ENCODE measurements at regions not wholly inside any gene's neighbourhood (a gene's known extent, or its start where the extent isn't known, plus 50 kb on each side); places are given as distances from the start of the nearest gene placed in this dataset.
"Not testable (repeated sequence)": the region's sequence is repeated elsewhere in the genome, so short reads cannot be mapped to it uniquely, and the experiment has no call there.

DNA sequence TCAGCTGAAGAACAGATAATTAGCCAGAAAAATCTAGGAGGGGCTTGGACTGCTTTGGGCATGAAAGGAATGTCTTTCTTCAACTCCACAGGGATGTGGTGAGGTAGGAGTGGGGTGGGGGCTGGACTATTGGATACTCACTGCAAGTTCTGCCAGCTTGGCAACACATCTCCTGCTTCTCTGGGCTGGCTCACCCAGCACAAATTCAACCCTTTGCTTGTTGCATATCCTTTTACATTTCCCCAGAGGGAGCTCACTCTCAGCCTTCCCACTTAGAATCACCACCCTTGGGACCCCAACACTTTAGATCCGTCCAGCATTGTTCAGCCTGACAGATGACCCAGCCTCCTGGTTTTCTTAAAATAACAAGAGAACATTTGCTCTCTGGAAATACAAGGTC is 120.6 kb downstream of the KDR start:
- no peaks in the 10 kb centered on the region for H3K27me3 ChIP-seq
- no peak overlapping the region for H3K27ac ChIP-seq
- 20 to 44% methylated on average over 1 of the region's 1 CpG for WGBS, 2 donors (ENCODE audit: low coverage in 1 of 2)
- in situ Hi-C loops (cut with MboI; ENCODE audit: low pct_ligation_motif_present in 1 of 4, low pct_unique_long_range_greater_than_20kb in 1 of 4, low sequenced_read_pairs in 3 of 4) (no loop called here), intact Hi-C loops (cut with DNase I; ENCODE audit: low total_unique reads) (no loop called here)
- no peak for DNase-seq
- H3K36me3 ChIP-seq, result no peaks in the 10 kb centered on the region
- no peaks in the 10 kb centered on the region for H3K9me3 ChIP-seq
- TF ChIP-seq EP300 (IDR thresholded peaks at IDR 0.05; ENCODE audit: low read depth) (no peak), POLR2AphosphoS5 (IDR thresholded peaks at IDR 0.05) (no peak), POLR2A (IDR thresholded peaks at IDR 0.05) (no peak)
- TF ChIP-seq, protein P1, sequence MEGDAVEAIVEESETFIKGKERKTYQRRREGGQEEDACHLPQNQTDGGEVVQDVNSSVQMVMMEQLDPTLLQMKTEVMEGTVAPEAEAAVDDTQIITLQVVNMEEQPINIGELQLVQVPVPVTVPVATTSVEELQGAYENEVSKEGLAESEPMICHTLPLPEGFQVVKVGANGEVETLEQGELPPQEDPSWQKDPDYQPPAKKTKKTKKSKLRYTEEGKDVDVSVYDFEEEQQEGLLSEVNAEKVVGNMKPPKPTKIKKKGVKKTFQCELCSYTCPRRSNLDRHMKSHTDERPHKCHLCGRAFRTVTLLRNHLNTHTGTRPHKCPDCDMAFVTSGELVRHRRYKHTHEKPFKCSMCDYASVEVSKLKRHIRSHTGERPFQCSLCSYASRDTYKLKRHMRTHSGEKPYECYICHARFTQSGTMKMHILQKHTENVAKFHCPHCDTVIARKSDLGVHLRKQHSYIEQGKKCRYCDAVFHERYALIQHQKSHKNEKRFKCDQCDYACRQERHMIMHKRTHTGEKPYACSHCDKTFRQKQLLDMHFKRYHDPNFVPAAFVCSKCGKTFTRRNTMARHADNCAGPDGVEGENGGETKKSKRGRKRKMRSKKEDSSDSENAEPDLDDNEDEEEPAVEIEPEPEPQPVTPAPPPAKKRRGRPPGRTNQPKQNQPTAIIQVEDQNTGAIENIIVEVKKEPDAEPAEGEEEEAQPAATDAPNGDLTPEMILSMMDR (IDR thresholded peaks at IDR 0.05), result no peak
- H3K4me1 ChIP-seq, result no peaks in the 10 kb centered on the region
- H3K4me3 ChIP-seq, result no peak overlapping the region

DNA sequence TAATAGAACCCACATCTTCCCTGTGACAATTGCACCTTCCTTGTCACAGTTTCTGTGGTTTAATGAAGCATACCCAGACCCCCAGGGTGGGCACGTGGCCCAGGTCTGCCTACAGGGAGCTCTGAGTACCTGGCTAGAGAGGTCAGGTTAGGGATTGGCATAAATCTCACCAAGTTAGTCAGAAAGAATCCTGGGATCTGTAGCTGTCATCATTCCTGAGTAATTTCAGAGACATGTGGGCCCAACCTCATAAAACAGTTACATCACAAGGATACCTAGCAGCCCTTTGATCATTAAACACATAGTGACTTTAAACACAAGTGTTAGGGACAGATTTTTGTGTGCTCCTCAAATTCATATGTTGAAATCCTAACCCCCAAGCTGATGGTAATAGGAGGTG is 123.0 kb downstream of the KDR start:
- Histone ChIP-seq H3K4me1 (no peaks in the 10 kb centered on the region), H3K9me3 (no peaks in the 10 kb centered on the region), H3K4me3 (no peak overlapping the region), H3K27ac (no peak overlapping the region), H3K36me3 (no peaks in the 10 kb centered on the region), H3K27me3 (no peaks in the 10 kb centered on the region)
- intact Hi-C loops (cut with DNase I; ENCODE audit: low total_unique reads) (no loop called here), in situ Hi-C loops (cut with MboI; ENCODE audit: low pct_ligation_motif_present in 1 of 4, low pct_unique_long_range_greater_than_20kb in 1 of 4, low sequenced_read_pairs in 3 of 4) (no loop called here)
- no peak for DNase-seq
- TF ChIP-seq, protein P1 (IDR thresholded peaks at IDR 0.05), result no peak
- TF ChIP-seq POLR2AphosphoS5 (IDR thresholded peaks at IDR 0.05) (no peak), POLR2A (IDR thresholded peaks at IDR 0.05) (no peak), EP300 (IDR thresholded peaks at IDR 0.05; ENCODE audit: low read depth) (no peak)
- 56 to 67% methylated on average over 1 of the region's 1 CpG for WGBS, 2 donors (ENCODE audit: low coverage in 1 of 2)

DNA sequence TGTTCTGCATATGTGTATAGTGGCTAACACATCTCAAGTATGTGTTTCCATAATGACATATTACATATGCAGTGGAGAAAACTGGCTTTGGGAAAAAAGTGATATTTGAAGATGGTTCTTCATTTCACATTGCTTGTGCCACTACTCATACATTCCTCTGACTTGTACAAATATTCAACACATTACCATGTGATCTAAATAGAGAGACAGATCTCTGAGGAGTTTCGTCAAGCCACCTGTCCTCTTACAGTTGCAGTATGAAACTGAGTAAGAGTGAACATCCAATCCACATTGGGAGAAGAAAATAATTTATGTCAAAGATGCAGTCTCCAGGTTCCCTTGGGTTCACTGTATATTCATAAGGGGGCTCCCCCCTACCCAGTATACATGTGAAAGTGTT is 123.9 kb downstream of the KDR start:
- H3K9me3 ChIP-seq, result no peaks in the 10 kb centered on the region
- intact Hi-C loops (cut with DNase I; ENCODE audit: low total_unique reads), result no loop called here

DNA sequence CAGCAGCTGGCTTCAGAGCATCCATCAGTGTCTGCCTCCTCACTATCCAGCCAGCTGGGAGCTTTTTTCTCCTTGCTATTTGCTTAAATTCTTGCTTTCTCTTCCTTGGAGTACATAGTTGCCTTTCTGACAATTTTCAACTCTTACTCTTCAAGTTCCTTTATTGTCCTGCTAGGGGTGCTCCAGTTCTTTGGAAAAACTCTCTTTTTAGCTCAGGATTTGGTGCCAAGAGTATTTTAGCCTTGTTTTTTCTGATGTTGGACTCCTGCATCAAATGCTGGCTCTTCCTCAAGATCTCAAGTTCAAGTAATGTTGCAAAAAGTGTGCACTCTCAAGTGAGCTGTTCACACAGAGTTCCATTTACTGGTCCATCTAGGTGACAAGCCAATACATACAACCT is 126.4 kb downstream of the KDR start:
- no peaks in the 10 kb centered on the region for H3K36me3 ChIP-seq
- no peaks in the 10 kb centered on the region for H3K4me1 ChIP-seq
- intact Hi-C loops (cut with DNase I; ENCODE audit: low total_unique reads) (no loop called here), in situ Hi-C loops (cut with MboI; ENCODE audit: low pct_ligation_motif_present in 1 of 4, low pct_unique_long_range_greater_than_20kb in 1 of 4, low sequenced_read_pairs in 3 of 4) (no loop called here)
- no peak overlapping the region for H3K27ac ChIP-seq
- TF ChIP-seq POLR2A (IDR thresholded peaks at IDR 0.05) (no peak), POLR2AphosphoS5 (IDR thresholded peaks at IDR 0.05) (no peak), EP300 (IDR thresholded peaks at IDR 0.05; ENCODE audit: low read depth) (no peak)
- TF ChIP-seq, protein P1 (IDR thresholded peaks at IDR 0.05), result no peak
- no peaks in the 10 kb centered on the region for H3K27me3 ChIP-seq
- DNase-seq, result no peak
- no peak overlapping the region for H3K4me3 ChIP-seq
- H3K9me3 ChIP-seq, result no peaks in the 10 kb centered on the region

More for the DNA sequence above, 123.9 kb downstream of the KDR start:
- no peak overlapping the region for H3K4me3 ChIP-seq
- in situ Hi-C loops (cut with MboI; ENCODE audit: low pct_ligation_motif_present in 1 of 4, low pct_unique_long_range_greater_than_20kb in 1 of 4, low sequenced_read_pairs in 3 of 4), result no loop called here
- H3K27me3 ChIP-seq, result no peaks in the 10 kb centered on the region
- no peak for TF ChIP-seq EP300 (IDR thresholded peaks at IDR 0.05; ENCODE audit: low read depth)
- TF ChIP-seq POLR2AphosphoS5 (IDR thresholded peaks at IDR 0.05), result no peak
- TF ChIP-seq POLR2A (IDR thresholded peaks at IDR 0.05), result no peak
- TF ChIP-seq, protein P1 (IDR thresholded peaks at IDR 0.05), result no peak
- no peak overlapping the region for H3K27ac ChIP-seq
- DNase-seq, result no peak
- H3K4me1 ChIP-seq, result no peaks in the 10 kb centered on the region
- 62 to 83% methylated on average over 1 of the region's 1 CpG for WGBS, 2 donors (ENCODE audit: low coverage in 1 of 2)
- H3K36me3 ChIP-seq, result no peaks in the 10 kb centered on the region

DNA sequence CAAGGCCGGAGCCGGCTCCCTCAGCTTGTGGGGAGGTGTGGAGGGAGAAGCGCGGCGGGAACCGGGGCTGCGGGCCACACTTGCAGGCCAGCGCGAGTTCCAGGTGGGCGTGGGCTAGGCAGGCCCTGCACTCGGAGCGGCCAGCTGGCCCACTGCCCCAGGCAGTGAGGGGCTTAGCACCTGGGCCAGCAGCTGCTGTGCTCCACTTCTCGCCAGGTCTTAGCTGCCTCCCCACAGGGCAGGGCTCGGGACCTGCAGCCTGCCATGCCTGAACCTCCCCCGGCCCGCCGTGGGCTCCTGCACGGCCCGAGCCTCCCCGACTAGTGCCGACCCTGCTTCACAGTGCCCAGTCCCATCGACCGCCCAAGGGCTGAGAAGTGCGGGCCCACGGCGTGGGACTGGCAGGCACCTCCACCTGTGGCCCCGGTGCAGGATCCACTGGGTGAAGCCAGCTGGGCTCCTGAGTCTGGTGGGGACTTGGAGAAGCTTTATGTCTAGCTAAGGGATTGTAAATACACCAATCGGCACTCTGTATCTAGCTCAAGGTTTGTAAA is 131.8 kb downstream of the KDR start:
- H3K4me1 ChIP-seq; H3K27ac ChIP-seq; in situ Hi-C loops (cut with MboI; ENCODE audit: low pct_ligation_motif_present in 1 of 4, low pct_unique_long_range_greater_than_20kb in 1 of 4, low sequenced_read_pairs in 3 of 4); H3K36me3 ChIP-seq; DNase-seq; intact Hi-C loops (cut with DNase I; ENCODE audit: low total_unique reads); H3K9me3 ChIP-seq; H3K4me3 ChIP-seq; H3K27me3 ChIP-seq: not testable (repeated sequence)
- 90% methylated on average over 27 of the region's 28 CpGs; no CpG with 5 or more reads in 1 of the 2 donors for whole genome bisulfite sequencing, 2 donors (ENCODE audit: low coverage in 1 of 2)

Data from transverse colon (tissue), 4 donors.